Loucy (cell line): ENCODE measurements at regions not wholly inside any gene's neighbourhood (a gene's known extent, or its start where the extent isn't known, plus 50 kb on each side); places are given as distances from the start of the nearest gene placed in this dataset.

Source experiments
- H2AFZ ChIP-seq: fragments of 200-600 bp; sonication (generic); 2 replicates; pipeline ENCODE4 v1.6.0; 2016; ENCODE audit warnings: antibody characterized with exemption, mild to moderate bottlenecking, low read length, moderate library complexity
- H3F3A ChIP-seq: fragments of 200-600 bp; 2 replicates; pipeline ENCODE4 v1.6.0; 2016; ENCODE audit warnings: antibody characterized with exemption, low read depth, mild to moderate bottlenecking
- H3K27me3 ChIP-seq: fragments of 200-600 bp; sonication (generic); 2 replicates; pipeline ENCODE4 v1.6.1; 2014; ENCODE audit warnings: low read length, mild to moderate bottlenecking; ENCODE audit not compliant: insufficient read depth, poor library complexity, severe bottlenecking
- H3K36me3 ChIP-seq: fragments of 200-600 bp; sonication (generic); 2 replicates; pipeline ENCODE4 v1.6.1; 2016; ENCODE audit warnings: low read length; ENCODE audit not compliant: insufficient read depth
- H3K4me1 ChIP-seq: fragments of 200-600 bp; sonication (generic); 2 replicates; pipeline ENCODE4 v1.5.1; 2014; ENCODE audit warnings: low read length, mild to moderate bottlenecking; ENCODE audit not compliant: insufficient read depth, poor library complexity, severe bottlenecking
- H3K4me2 ChIP-seq: fragments of 200-600 bp; sonication (generic); 2 replicates; pipeline ENCODE4 v1.6.0; 2014; ENCODE audit warnings: antibody characterized with exemption, low read length, low read depth, mild to moderate bottlenecking; ENCODE audit not compliant: poor library complexity, severe bottlenecking
- H3K4me3 ChIP-seq: fragments of 200-600 bp; sonication (generic); 2 replicates; pipeline ENCODE4 v1.5.1; 2014; ENCODE audit warnings: low read length, mild to moderate bottlenecking, mixed read lengths; ENCODE audit not compliant: poor library complexity, severe bottlenecking
- H3K79me2 ChIP-seq: fragments of 200-600 bp; sonication (generic); 2 replicates; pipeline ENCODE4 v1.6.1; 2014; ENCODE audit warnings: low read length; ENCODE audit not compliant: insufficient read depth
- H3K9ac ChIP-seq: fragments of 200-600 bp; sonication (generic); 2 replicates; pipeline ENCODE4 v1.6.0; 2014; ENCODE audit warnings: mild to moderate bottlenecking, low read depth, low read length, moderate library complexity; ENCODE audit not compliant: poor library complexity, severe bottlenecking
- H3K9me2 ChIP-seq: fragments of 200-600 bp; sonication (generic); replicated peaks from 2 replicates; pipeline ENCODE4 v1.6.1; 2016; ENCODE audit warnings: low read depth, low read length, mixed read lengths
- H3K9me3 ChIP-seq: fragments of 200-600 bp; sonication (generic); 2 replicates; pipeline ENCODE4 v1.6.1; 2014; ENCODE audit warnings: mild to moderate bottlenecking, antibody characterized with exemption, low read length, low read depth; ENCODE audit not compliant: insufficient read depth
- H4K20me1 ChIP-seq: fragments of 200-600 bp; sonication (generic); 2 replicates; pipeline ENCODE4 v1.6.0; 2014; ENCODE audit warnings: antibody characterized with exemption, low read length, mild to moderate bottlenecking; ENCODE audit not compliant: insufficient read depth, poor library complexity, severe bottlenecking
- CTCF ChIP-seq: fragments of 200-600 bp; sonication (generic); conservative IDR thresholded peaks from 2 replicates; pipeline ENCODE4 v1.5.1; 2014; ENCODE audit warnings: mild to moderate bottlenecking, antibody characterized with exemption, low read length
- EZH2phosphoT487 ChIP-seq: fragments of 200-600 bp; IDR thresholded peaks from 2 replicates; pipeline ENCODE4 v1.6.1; 2018; ENCODE audit warnings: antibody characterized with exemption, mild to moderate bottlenecking, moderate library complexity, borderline replicate concordance

GRCh38 chr7:156100086-156100485, 287.8 kb upstream of the SHH start:
- Histone ChIP-seq H2AFZ (no peak overlapping the region), H3K79me2 (no peaks in the 10 kb centered on the region), H3K36me3 (no peaks in the 10 kb centered on the region), H3K4me3 (no peak overlapping the region), H3K9me2 (no peaks in the 10 kb centered on the region), H4K20me1 (no peaks in the 10 kb centered on the region), H3K27me3 (no peaks in the 10 kb centered on the region), H3F3A (no peaks in the 10 kb centered on the region), H3K9ac (no peak overlapping the region), H3K4me1 (no peaks in the 10 kb centered on the region), H3K4me2 (no peak overlapping the region), H3K9me3 (peaks cover 5% of the 10 kb centered on the region; the same call in 1 of the 2 replicates)
- TF ChIP-seq CTCF (no peak), EZH2phosphoT487 (no peak)

- Histone ChIP-seq H4K20me1 (no peaks in the 10 kb centered on the region), H3K4me2 (no peak overlapping the region), H3K4me3 (no peak overlapping the region), H3K9me2 (no peaks in the 10 kb centered on the region), H3K36me3 (no peaks in the 10 kb centered on the region), H3K9me3 (peaks cover 5% of the 10 kb centered on the region; the same call in 1 of the 2 replicates), H3K27me3 (no peaks in the 10 kb centered on the region), H3K9ac (no peak overlapping the region), H3K4me1 (no peaks in the 10 kb centered on the region), H2AFZ (no peak overlapping the region), H3K79me2 (no peaks in the 10 kb centered on the region), H3F3A (no peaks in the 10 kb centered on the region)
- TF ChIP-seq EZH2phosphoT487 (no peak), CTCF (no peak)
These were observed 286.8 kb upstream of the SHH start for GRCh38 chr7:156099085-156099484.

GRCh38 chr7:156096771-156097538, 284.7 kb upstream of the SHH start:
- Histone ChIP-seq H3K79me2 (no peaks in the 10 kb centered on the region), H3K9ac (no peak overlapping the region), H3K4me3 (no peak overlapping the region), H3K27me3 (no peaks in the 10 kb centered on the region), H3K36me3 (no peaks in the 10 kb centered on the region), H3K4me2 (no peak overlapping the region), H3K9me3 (peaks cover 5% of the 10 kb centered on the region; the same call in 1 of the 2 replicates), H3K4me1 (no peaks in the 10 kb centered on the region), H4K20me1 (no peaks in the 10 kb centered on the region), H3K9me2 (no peaks in the 10 kb centered on the region), H3F3A (no peaks in the 10 kb centered on the region), H2AFZ (no peak overlapping the region)
- no peak for TF ChIP-seq EZH2phosphoT487
